ENCODE measurements at regions not wholly inside any gene's neighbourhood (a gene's known extent, or its start where the extent isn't known, plus 50 kb on each side); places are given as distances from the start of the nearest gene placed in this dataset.
"Not testable (repeated sequence)": the region's sequence is repeated elsewhere in the genome, so short reads cannot be mapped to it uniquely, and the experiment has no call there.

GRCh38 chr18:66867653-66868052, 263.8 kb upstream of the CDH19 start:
- no peak for ATAC-seq
- H3K4me1 ChIP-seq (ENCODE audit: control insufficient read depth, insufficient read depth, low read length), result no peaks in the 10 kb centered on the region

GRCh38 chr18:66866427-66866940, 262.6 kb upstream of the CDH19 start:
- H3K36me3 ChIP-seq (ENCODE audit: control insufficient read depth, insufficient read depth, low read length); H3K27ac Mint-ChIP-seq; H3K4me1 ChIP-seq (ENCODE audit: control insufficient read depth, insufficient read depth, low read length); intact Hi-C loops (cut with micrococcal nuclease); H3K4me1 Mint-ChIP-seq; H3K36me3 Mint-ChIP-seq; ATAC-seq; H3K27ac ChIP-seq (ENCODE audit: low read length); DNase-seq; H3K27me3 Mint-ChIP-seq (ENCODE audit: low read depth in 2 of 2); H3K9me3 ChIP-seq (ENCODE audit: control insufficient read depth, insufficient read depth, low read length); H3K4me3 ChIP-seq (ENCODE audit: low read length); H3K9me3 Mint-ChIP-seq; H3K4me3 Mint-ChIP-seq; H3K27me3 ChIP-seq (ENCODE audit: control insufficient read depth, insufficient read depth, low read length): not testable (repeated sequence)
- 95% methylated on average over 43 of the region's 43 CpGs for WGBS (ENCODE audit: insufficient coverage)

More at GRCh38 chr18:66867653-66868052, 263.8 kb upstream of the CDH19 start:
- no peak for DNase-seq
- Mint-ChIP-seq H3K27me3 (ENCODE audit: low read depth in 2 of 2) (no peaks in the 10 kb centered on the region), H3K27ac (no peak overlapping the region), H3K4me1 (no peaks in the 10 kb centered on the region), H3K4me3 (no peak overlapping the region), H3K36me3 (no peaks in the 10 kb centered on the region), H3K9me3 (peaks cover 0 to 5% of the 10 kb centered on the region in 2 donors)
- no peaks in the 10 kb centered on the region for H3K27me3 ChIP-seq (ENCODE audit: control insufficient read depth, insufficient read depth, low read length)
- 42% methylated on average over 2 of the region's 4 CpGs for WGBS (ENCODE audit: insufficient coverage)
- no peak for TF ChIP-seq CTCF (IDR thresholded peaks at IDR 0.05)
- no peak overlapping the region for H3K4me3 ChIP-seq (ENCODE audit: low read length)
- intact Hi-C loops (cut with micrococcal nuclease), result no loop called here
- H3K27ac ChIP-seq (ENCODE audit: low read length), result no peak overlapping the region
- H3K36me3 ChIP-seq (ENCODE audit: control insufficient read depth, insufficient read depth, low read length), result no peaks in the 10 kb centered on the region
- H3K9me3 ChIP-seq (ENCODE audit: control insufficient read depth, insufficient read depth, low read length), result no peaks in the 10 kb centered on the region

GRCh38 chr18:66838340-66838987, 234.6 kb upstream of the CDH19 start:
- Mint-ChIP-seq H3K4me3 (no peak overlapping the region), H3K27me3 (ENCODE audit: low read depth in 2 of 2) (no peaks in the 10 kb centered on the region), H3K4me1 (no peaks in the 10 kb centered on the region), H3K9me3 (peaks cover 11 to 12% of the 10 kb centered on the region in 2 donors), H3K27ac (no peak overlapping the region), H3K36me3 (peaks cover 15% of the 10 kb centered on the region)
- no peak for ATAC-seq
- no peak for DNase-seq
- Histone ChIP-seq H3K4me3 (ENCODE audit: low read length) (no peak overlapping the region), H3K9me3 (ENCODE audit: control insufficient read depth, insufficient read depth, low read length) (peaks cover 9% of the 10 kb centered on the region), H3K4me1 (ENCODE audit: control insufficient read depth, insufficient read depth, low read length) (no peaks in the 10 kb centered on the region), H3K36me3 (ENCODE audit: control insufficient read depth, insufficient read depth, low read length) (no peaks in the 10 kb centered on the region), H3K27me3 (ENCODE audit: control insufficient read depth, insufficient read depth, low read length) (no peaks in the 10 kb centered on the region), H3K27ac (ENCODE audit: low read length) (no peak overlapping the region)
- WGBS (ENCODE audit: insufficient coverage), result 79% methylated on average over 4 of the region's 4 CpGs
- no peak for TF ChIP-seq CTCF (IDR thresholded peaks at IDR 0.05)
- intact Hi-C loops (cut with micrococcal nuclease), result no loop called here

- no peaks in the 10 kb centered on the region for H3K27me3 Mint-ChIP-seq (ENCODE audit: low read depth in 2 of 2)
- Histone ChIP-seq H3K9me3 (ENCODE audit: control insufficient read depth, insufficient read depth, low read length) (peaks cover 3% of the 10 kb centered on the region), H3K27ac (ENCODE audit: low read length) (no peak overlapping the region), H3K4me3 (ENCODE audit: low read length) (no peak overlapping the region), H3K27me3 (ENCODE audit: control insufficient read depth, insufficient read depth, low read length) (no peaks in the 10 kb centered on the region), H3K4me1 (ENCODE audit: control insufficient read depth, insufficient read depth, low read length) (no peaks in the 10 kb centered on the region), H3K36me3 (ENCODE audit: control insufficient read depth, insufficient read depth, low read length) (no peaks in the 10 kb centered on the region)
- TF ChIP-seq CTCF (IDR thresholded peaks at IDR 0.05), result no peak
- H3K27ac Mint-ChIP-seq, result no peak overlapping the region
- H3K4me1 Mint-ChIP-seq, result no peaks in the 10 kb centered on the region
- peaks cover 9 to 12% of the 10 kb centered on the region in 2 donors for H3K9me3 Mint-ChIP-seq
- intact Hi-C loops (cut with micrococcal nuclease), result no loop called here
- ATAC-seq, result no peak
- no peak for DNase-seq
- peaks cover 7% of the 10 kb centered on the region for H3K36me3 Mint-ChIP-seq
- no peak overlapping the region for H3K4me3 Mint-ChIP-seq
- WGBS (ENCODE audit: insufficient coverage), result 93% methylated on average over 3 of the region's 4 CpGs
These were observed 229.8 kb upstream of the CDH19 start for GRCh38 chr18:66833646-66834045.

All from natural killer cell (primary cell).